SKM-1 (cell line): ENCODE measurements at regions not wholly inside any gene's neighbourhood (a gene's known extent, or its start where the extent isn't known, plus 50 kb on each side); places are given as distances from the start of the nearest gene placed in this dataset.

ENCODE experiments used
- DNase-seq: peaks from one replicate; lab custom pipeline; 2025; ENCODE audit not compliant: unreplicated experiment; lab: John Stamatoyannopoulos, UW

- DNase-seq, result no peak
These were observed 333.5 kb downstream of the GPR37 start for GRCh38 chr7:124432009-124432578.

- no peak for DNase-seq
These were observed 335.7 kb downstream of the GPR37 start for GRCh38 chr7:124429923-124430322.

DNA sequence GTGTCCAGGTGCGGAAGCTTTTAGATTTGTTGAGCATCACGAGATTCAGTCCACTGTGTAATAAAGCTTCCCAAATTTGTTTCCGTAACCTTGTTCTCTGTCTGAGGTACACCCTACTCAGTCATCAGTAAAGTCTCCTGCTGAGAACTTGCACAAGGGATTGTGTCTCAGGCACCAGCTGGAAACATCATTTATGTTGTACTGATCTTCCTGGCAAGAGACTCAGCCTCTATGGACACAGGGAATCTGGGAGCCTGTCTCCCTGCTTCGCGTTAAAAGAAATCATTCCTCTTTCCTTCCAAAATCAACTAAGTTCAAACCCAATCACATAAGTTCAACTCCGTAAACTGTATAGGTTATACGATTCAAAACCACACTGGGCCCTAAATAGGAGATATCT is 336.8 kb downstream of the GPR37 start:
- no peak for DNase-seq

DNA sequence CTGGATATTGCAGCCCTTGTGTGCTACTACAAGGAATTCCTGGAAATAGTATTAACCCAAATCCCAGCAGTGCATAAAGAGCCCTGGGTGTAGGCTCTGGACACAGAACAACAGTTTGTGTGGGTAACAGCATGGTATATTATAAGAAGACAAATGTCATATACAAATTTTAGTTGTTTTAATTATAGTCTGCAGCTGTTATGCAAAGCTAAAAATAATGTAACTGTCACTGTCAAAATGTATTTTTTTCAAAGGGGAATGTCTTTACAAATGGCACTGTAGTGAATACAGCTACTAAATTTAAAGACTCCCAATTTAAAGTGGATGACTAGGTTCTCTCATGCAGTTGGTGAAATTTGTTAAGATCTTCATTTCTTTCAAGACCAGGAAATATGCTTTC is 339.0 kb downstream of the GPR37 start:
- no peak for DNase-seq

- DNase-seq, result no peak
These were observed 341.7 kb downstream of the GPR37 start for GRCh38 chr7:124423863-124424262.

DNA sequence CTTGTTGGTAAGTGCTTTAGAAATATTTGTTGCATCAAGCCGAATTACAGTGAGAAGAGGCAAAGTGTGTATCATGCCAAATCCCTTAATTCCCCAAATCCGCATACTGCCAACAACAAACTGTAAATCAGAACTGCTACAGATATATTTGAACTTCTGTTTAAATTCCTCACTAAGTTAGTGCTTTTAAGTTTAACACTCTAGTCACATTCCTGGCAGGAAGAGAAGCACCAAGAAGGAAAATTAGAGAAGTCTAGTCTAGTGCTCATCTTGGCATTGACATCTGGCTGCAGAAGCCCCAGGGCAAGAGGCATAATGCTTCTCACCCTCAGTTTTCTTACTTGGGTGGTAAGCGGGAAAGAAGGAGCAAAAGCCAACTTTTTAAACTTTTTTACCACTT is 343.5 kb downstream of the GPR37 start:
- no peak for DNase-seq

DNA sequence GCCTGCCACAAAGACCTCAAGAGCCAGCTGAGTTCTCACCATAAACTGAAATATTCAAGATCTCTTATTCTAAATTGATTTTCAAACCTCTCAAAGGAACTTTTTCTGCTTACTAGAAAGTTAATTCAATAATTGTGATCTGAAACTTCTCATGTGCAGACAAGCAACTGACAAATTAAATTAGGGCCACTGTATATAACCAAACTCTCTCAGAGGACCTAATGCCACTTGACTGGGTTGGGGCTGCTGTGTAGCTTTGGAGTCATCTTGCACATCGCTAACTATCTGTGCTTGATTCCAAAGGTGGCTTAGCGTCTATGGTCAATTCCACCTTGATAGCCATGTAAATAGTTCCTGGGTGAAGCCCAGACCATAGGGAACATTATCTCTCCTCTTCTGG is 345.2 kb downstream of the GPR37 start:
- DNase-seq, result no peak

- no peak for DNase-seq
These were observed 352.6 kb downstream of the GPR37 start for GRCh38 chr7:124413029-124413428.

DNA sequence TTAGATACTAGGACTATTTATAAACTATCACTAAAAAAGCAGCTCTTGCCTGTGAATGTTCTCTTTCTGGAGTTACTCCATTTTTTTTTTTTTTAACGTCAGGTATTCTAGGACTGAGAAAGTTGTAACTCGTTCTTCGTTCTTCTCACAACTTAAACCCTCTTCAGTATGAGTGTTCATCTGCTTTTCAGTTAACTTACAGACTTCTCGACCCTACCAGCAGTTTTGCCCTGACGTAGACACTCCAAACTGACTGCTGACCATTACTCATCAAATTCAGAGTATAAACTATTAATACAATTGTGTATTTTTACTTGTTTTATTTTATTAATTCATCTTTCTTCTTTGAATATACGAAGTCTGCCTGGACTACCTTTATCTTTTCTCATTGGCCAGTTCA is 353.1 kb downstream of the GPR37 start:
- DNase-seq, result no peak

DNA sequence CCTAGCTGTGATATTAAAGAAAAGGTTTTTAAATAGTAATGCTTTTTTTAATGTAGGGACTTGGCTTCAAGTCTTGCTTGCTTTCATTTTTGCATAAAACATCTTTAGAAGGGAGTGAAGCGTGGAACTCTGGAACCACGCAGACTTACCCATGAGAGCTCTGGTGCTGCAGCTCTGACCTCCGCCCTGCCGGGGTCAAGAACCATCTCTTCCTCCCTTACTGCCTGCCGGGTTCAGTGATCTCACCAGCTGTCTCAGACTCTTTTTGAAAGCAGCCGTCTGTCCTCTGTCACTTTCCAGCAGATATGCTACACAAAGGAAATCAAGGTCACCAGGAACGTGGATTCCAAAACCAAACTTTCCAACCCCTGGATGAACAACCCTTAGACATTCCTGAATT is 353.8 kb downstream of the GPR37 start:
- DNase-seq, result no peak

GRCh38 chr7:124403587-124403986 is 362.0 kb downstream of the GPR37 start:
- DNase-seq, result no peak

GRCh38 chr7:124403112-124403511 is 362.5 kb downstream of the GPR37 start:
- DNase-seq, result no peak

GRCh38 chr7:124399941-124400340 is 365.7 kb downstream of the GPR37 start:
- no peak for DNase-seq

GRCh38 chr7:124398937-124399552 is 366.2 kb upstream of the TMEM229A start:
- DNase-seq, result no peak

DNA sequence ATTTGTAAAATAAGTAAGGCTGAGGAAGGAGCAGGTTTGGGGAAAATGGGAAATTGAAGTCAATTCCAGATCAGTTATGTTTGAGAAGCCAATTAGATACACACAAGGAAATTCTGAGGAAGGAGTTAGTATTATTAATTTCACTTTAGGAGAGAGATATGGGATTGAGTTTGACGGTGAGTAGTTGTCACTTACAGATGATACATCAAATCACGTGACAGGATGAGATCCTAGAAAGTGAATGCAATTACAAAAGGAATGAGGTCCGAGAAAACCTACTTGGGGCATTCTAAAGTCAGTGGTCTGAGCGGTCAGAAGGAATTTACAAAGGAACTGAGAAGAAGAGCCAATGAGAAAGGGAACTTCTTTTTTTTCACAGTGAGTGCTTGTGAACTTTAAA is 364.3 kb upstream of the TMEM229A start:
- no peak for DNase-seq

DNA sequence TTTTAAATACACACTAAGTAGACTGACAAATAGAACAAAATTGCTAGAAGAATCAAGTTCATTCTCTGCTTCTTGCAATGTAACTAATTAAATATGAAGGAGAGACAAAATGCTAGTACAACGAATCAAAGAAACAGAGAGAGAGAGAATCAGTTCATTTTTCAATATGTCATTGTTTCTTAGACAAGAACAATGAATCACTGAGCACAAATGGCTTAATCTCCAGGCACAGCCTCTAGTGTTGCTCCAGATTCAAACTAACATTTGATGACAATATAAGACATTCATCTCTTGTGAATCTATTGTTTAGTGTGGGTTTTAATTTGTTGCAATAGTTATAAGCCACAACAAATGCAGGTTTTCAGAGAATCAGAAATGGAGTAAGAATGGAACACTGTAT is 357.4 kb upstream of the TMEM229A start:
- no peak for DNase-seq

- no peak for DNase-seq
These were observed 355.9 kb upstream of the TMEM229A start for GRCh38 chr7:124388751-124389150.

DNA sequence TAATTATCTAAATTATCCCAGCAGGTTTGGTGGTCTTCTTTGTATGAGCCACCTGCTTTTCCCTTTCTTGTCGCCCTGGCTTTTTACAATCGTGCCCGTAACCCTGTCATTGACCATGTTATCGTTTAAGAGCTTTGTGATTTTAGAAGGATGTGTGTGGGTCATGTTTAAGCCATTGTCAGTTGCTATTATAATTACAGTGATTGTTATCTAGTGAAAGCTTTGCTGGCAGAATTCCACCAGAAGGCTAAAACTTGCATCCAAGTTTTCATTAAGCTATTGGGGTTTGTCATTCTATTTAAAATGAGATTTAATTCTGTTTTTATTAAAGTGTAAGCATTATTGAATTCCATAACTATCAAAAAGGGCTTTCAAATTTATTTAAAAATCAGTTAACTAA is 354.2 kb upstream of the TMEM229A start:
- DNase-seq, result no peak

DNA sequence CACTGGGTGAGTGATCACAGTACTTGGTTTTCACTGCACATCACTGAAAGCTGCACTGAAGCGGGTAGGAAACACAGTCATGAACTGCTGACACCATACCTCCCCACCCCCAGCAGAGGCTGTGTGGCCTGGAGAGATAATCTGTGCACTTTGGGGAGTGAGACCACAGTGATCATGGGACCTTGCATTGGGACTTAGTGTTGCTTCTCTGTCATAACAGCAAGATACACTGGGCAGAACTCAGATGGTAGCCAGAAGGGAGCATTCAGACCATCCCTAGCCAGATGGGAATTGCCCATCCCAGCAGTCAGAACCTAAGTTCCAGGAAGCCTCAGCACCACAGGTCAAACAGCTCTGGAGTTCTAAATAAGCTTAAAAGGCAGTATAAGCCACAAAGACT is 346.4 kb upstream of the TMEM229A start:
- DNase-seq, result no peak

GRCh38 chr7:124376111-124376510 is 343.2 kb upstream of the TMEM229A start:
- no peak for DNase-seq

DNA sequence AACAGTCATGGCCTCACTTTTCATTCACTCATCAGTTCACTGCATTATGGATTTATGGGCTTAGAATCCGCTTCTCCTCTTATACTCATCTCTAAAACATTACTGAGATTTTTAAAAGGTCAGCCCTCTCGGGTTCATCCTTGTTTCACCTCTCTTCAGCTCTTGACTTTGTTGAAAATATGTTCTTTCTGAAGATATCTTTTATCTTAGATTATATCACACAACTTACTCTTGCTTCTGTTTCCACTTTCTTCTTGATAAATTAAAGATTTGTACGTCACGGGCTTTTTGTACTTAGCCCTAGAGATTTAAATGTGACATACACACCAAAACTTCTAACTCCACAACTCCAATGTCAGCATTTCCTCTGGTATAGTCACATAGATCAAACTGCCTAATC is 342.5 kb upstream of the TMEM229A start:
- no peak for DNase-seq

GRCh38 chr7:124369310-124369709 is 336.4 kb upstream of the TMEM229A start:
- no peak for DNase-seq

GRCh38 chr7:124366118-124366517 is 333.3 kb upstream of the TMEM229A start:
- no peak for DNase-seq
